SH-SY5Y (cell line): ENCODE measurements at regions not wholly inside any gene's neighbourhood (a gene's known extent, or its start where the extent isn't known, plus 50 kb on each side); places are given as distances from the start of the nearest gene placed in this dataset.

Experiments
- GATA2 ChIP-seq: IDR thresholded peaks from 2 replicates; pipeline ENCODE4 v1.6.1; 2011; ENCODE audit warnings: mild to moderate bottlenecking, low read depth, low read length
- GATA3 ChIP-seq: IDR thresholded peaks from 2 replicates; pipeline ENCODE4 v1.6.1; 2011; ENCODE audit warnings: low read depth, mild to moderate bottlenecking, low read length, moderate library complexity

DNA sequence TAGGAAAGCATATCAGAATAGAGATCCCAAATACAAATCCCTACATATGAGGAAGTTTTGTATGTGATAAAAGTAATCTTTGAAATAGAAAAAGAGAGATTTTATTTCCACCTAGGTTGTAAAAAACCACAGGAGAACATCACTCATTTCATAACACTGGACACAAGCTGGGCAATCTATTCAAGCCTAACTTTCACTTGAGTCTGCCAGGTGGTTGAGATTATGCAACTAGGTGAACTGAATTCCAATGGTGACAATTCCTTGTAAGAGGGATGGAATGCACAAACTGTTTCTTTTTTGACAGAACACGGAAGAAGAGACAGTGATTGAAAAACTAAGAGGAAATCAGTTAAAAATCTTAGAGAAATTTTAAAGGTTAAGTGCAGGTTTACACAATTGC lies 619.6 kb upstream of the TMEFF2 start:
- TF ChIP-seq GATA2 (no peak), GATA3 (no peak)
